ENCODE measurements at regions not wholly inside any gene's neighbourhood (a gene's known extent, or its start where the extent isn't known, plus 50 kb on each side); places are given as distances from the start of the nearest gene placed in this dataset.

GRCh38 chr2:65749545-65749944 lies 317.1 kb upstream of the SPRED2 start:
- no peak for TF ChIP-seq POLR2A (IDR thresholded peaks at IDR 0.05)
- TF ChIP-seq CTCF (IDR thresholded peaks at IDR 0.05), result no peak
